ENCODE measurements at regions not wholly inside any gene's neighbourhood (a gene's known extent, or its start where the extent isn't known, plus 50 kb on each side); places are given as distances from the start of the nearest gene placed in this dataset.

- Histone ChIP-seq H3K27ac (no peak overlapping the region), H3K4me3 (no peak overlapping the region), H3K36me3 (no peaks in the 10 kb centered on the region), H3K9me3 (peaks cover 0 to 3% (median 0%) of the 10 kb centered on the region in 4 donors), H3K4me1 (peaks cover 0 to 5% (median 0%) of the 10 kb centered on the region in 4 donors), H3K27me3 (peaks cover 0 to 19% (median 0%) of the 10 kb centered on the region in 3 donors)
- TF ChIP-seq EP300 (IDR thresholded peaks at IDR 0.05): no peak
- WGBS, 2 donors: 82 to 83% methylated on average over 4 of the region's 4 CpGs
- intact Hi-C loops (cut with DNase I): no loop called here
- DNase-seq: no peak
Observed at GRCh38 chr1:5493275-5493674, 498.9 kb downstream of the NPHP4 start.

- Histone ChIP-seq H3K36me3 (no peaks in the 10 kb centered on the region), H3K9me3 (peaks cover 0 to 3% (median 0%) of the 10 kb centered on the region in 4 donors), H3K27ac (no peak overlapping the region), H3K4me1 (peaks cover 0 to 5% (median 0%) of the 10 kb centered on the region in 4 donors), H3K4me3 (no peak overlapping the region), H3K27me3 (peaks cover 0 to 19% (median 0%) of the 10 kb centered on the region in 3 donors)
- no peak for DNase-seq
- intact Hi-C loops (cut with DNase I): no loop called here
- 81 to 83% methylated on average over 4 of the region's 4 CpGs for WGBS, 2 donors
- TF ChIP-seq CTCF (IDR thresholded peaks at IDR 0.05) (no peak), POLR2A (IDR thresholded peaks at IDR 0.05) (no peak), POLR2AphosphoS5 (IDR thresholded peaks at IDR 0.05) (no peak), EP300 (IDR thresholded peaks at IDR 0.05) (no peak)
Observed at GRCh38 chr1:5492846-5493245, 499.4 kb downstream of the NPHP4 start.

GRCh38 chr1:5491207-5491904 lies 500.9 kb downstream of the NPHP4 start:
- TF ChIP-seq CTCF (IDR thresholded peaks at IDR 0.05) (no peak), POLR2A (IDR thresholded peaks at IDR 0.05) (no peak), EP300 (IDR thresholded peaks at IDR 0.05) (no peak), POLR2AphosphoS5 (IDR thresholded peaks at IDR 0.05) (no peak)
- no peak overlapping the region for H3K27ac ChIP-seq
- no peaks in the 10 kb centered on the region for H3K36me3 ChIP-seq
- peaks cover 0 to 5% (median 0%) of the 10 kb centered on the region in 4 donors for H3K4me1 ChIP-seq
- no peaks in the 10 kb centered on the region for H3K9me3 ChIP-seq
- H3K4me3 ChIP-seq: no peak overlapping the region
- no peak for DNase-seq
- WGBS, 2 donors: 49 to 76% methylated on average over 9 of the region's 9 CpGs
- H3K27me3 ChIP-seq: peaks cover 0 to 23% (median 0%) of the 10 kb centered on the region in 3 donors
- intact Hi-C loops (cut with DNase I): no loop called here

GRCh38 chr1:5490635-5491034 lies 501.6 kb downstream of the NPHP4 start:
- Histone ChIP-seq H3K4me3 (no peak overlapping the region), H3K27ac (no peak overlapping the region), H3K9me3 (no peaks in the 10 kb centered on the region), H3K36me3 (no peaks in the 10 kb centered on the region), H3K4me1 (peaks cover 0 to 5% (median 0%) of the 10 kb centered on the region in 4 donors), H3K27me3 (peaks cover 0 to 26% (median 7%) of the 10 kb centered on the region in 3 donors)
- no peak for TF ChIP-seq EP300 (IDR thresholded peaks at IDR 0.05)
- TF ChIP-seq POLR2A (IDR thresholded peaks at IDR 0.05): no peak
- no peak for TF ChIP-seq POLR2AphosphoS5 (IDR thresholded peaks at IDR 0.05)
- TF ChIP-seq CTCF (IDR thresholded peaks at IDR 0.05): no peak
- WGBS, 2 donors: 67 to 69% methylated on average over 12 of the region's 12 CpGs
- no peak for DNase-seq
- intact Hi-C loops (cut with DNase I): no loop called here

- no peak overlapping the region for H3K4me3 ChIP-seq
- H3K4me1 ChIP-seq: peaks cover 0 to under 1% (median 0%) of the 10 kb centered on the region in 4 donors
- intact Hi-C loops (cut with DNase I): no loop called here
- whole genome bisulfite sequencing, 2 donors: 82 to 89% methylated on average over 1 of the region's 1 CpG
- no peak for DNase-seq
- no peak overlapping the region for H3K27ac ChIP-seq
- no peaks in the 10 kb centered on the region for H3K36me3 ChIP-seq
- no peaks in the 10 kb centered on the region for H3K9me3 ChIP-seq
- TF ChIP-seq EP300 (IDR thresholded peaks at IDR 0.05): no peak
- no peak for TF ChIP-seq POLR2A (IDR thresholded peaks at IDR 0.05)
- TF ChIP-seq CTCF (IDR thresholded peaks at IDR 0.05): no peak
- no peak for TF ChIP-seq POLR2AphosphoS5 (IDR thresholded peaks at IDR 0.05)
- peaks cover 0 to 38% (median 15%) of the 10 kb centered on the region in 3 donors for H3K27me3 ChIP-seq
Observed at GRCh38 chr1:5488448-5488847, 503.8 kb downstream of the NPHP4 start.
